Thoracic aorta (tissue), 2 donors: ENCODE measurements at regions not wholly inside any gene's neighbourhood (a gene's known extent, or its start where the extent isn't known, plus 50 kb on each side); places are given as distances from the start of the nearest gene placed in this dataset.
"Not testable (repeated sequence)": the region's sequence is repeated elsewhere in the genome, so short reads cannot be mapped to it uniquely, and the experiment has no call there.

Experiments
- ATAC-seq: fragments of 150-250 bp; one replicate; pipeline ENCODE4 v1.8.0; 2017; ENCODE audit warnings: low read depth; ENCODE audit not compliant: insufficient number of reproducible peaks, low FRiP score
- DNase-seq: peaks from one replicate; pipeline ENCODE4 v3.0.0-alpha.2; 2020; ENCODE audit warnings: low spot score
- H3K27ac ChIP-seq, 2 donors: fragments of 200-600 bp; sonication (generic); 1 replicate in 1 of 2; 2 replicates in 1 of 2; pipeline ENCODE4 v1.5.1; 2016; ENCODE audit warnings: mild to moderate bottlenecking in 2 of 2, moderate library complexity in 2 of 2
- H3K27me3 ChIP-seq: fragments of 200-600 bp; sonication (generic); replicated peaks from 2 replicates; pipeline ENCODE4 v1.6.0; 2016; ENCODE audit warnings: mild to moderate bottlenecking; ENCODE audit not compliant: insufficient read depth
- H3K36me3 ChIP-seq: fragments of 200-600 bp; sonication (generic); one replicate; pipeline ENCODE4 v1.5.1; 2016
- H3K4me1 ChIP-seq, 2 donors: fragments of 200-600 bp; sonication (generic); 1 replicate in 1 of 2; 2 replicates in 1 of 2; pipeline versions ENCODE4 v1.5.1 to v1.6.0; 2016; ENCODE audit warnings: low read depth in 2 of 2, mild to moderate bottlenecking in 1 of 2; ENCODE audit not compliant: control insufficient read depth in 1 of 2
- H3K4me3 ChIP-seq: fragments of 200-600 bp; sonication (generic); 2 replicates; pipeline ENCODE4 v1.5.1; 2016; ENCODE audit warnings: mild to moderate bottlenecking
- H3K9me3 ChIP-seq: fragments of 200-600 bp; sonication (generic); 2 replicates; pipeline ENCODE4 v1.5.1; 2016
- TF ChIP-seq, protein P1 (sequence below): fragments of 200-600 bp; sonication (generic); IDR thresholded peaks from one replicate; pipeline ENCODE4 v1.5.1; 2019; ENCODE audit warnings: antibody characterized with exemption

DNA sequence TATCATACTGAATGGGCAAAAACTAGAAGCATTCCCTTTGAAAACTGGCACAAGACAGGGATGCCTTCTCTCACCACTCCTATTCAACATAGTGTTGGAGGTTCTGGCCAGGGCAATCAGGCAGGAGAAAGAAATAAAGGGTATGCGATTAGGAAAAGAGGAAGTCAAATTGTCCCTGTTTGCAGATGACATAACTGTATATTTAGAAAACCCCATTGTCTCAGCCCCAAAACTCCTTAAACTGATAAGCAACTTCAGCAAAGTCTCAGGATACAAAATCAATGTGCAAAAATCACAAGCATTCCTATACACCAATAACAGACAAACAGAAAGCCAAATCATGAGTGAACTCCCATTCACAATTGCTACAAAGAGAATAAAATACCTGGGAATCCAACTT lies 52.5 kb upstream of the CCDC71L start:
- not testable (repeated sequence) for H3K27ac ChIP-seq, H3K36me3 ChIP-seq, ATAC-seq, DNase-seq, H3K27me3 ChIP-seq, H3K4me3 ChIP-seq, H3K9me3 ChIP-seq
- peaks cover 9 to 10% of the 10 kb centered on the region in 2 donors for H3K4me1 ChIP-seq

DNA sequence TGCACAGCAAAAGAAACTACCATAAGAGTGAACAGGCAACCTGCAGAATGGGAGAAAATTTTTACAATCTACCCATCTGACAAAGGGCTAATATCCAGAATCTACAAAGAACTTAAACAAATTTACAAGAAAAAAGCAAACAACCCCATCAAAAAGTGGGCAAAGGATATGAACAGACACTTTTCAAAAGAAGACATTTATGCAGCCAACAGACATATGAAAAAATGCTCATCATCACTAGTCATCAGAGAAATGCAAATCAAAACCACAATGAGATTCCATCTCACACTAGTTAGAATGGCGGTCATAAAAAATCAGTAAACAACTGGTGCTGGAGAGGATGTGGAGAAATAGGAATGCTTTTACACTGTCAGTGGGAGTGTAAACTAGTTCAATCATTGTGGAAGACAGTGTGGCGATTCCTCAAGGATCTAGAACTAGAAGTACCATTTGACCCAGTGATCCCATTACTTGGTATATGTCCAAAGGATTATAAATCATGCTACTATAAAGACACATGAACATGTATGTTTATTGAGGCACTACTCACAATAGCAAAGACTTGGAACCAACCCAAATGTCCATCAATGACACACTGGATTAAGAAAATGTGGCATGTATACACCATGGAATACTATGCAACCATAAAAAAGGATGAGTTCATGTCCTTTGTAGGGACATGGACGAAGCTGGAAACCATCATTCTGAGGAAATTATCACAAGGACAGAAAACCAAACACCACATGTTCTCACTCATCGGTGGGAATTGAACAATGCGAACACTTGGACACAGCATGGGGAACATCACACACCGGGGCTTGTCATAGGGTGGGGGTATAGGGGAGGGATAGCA lies 53.9 kb upstream of the CCDC71L start:
- not testable (repeated sequence) for ATAC-seq, H3K36me3 ChIP-seq, H3K27me3 ChIP-seq, H3K9me3 ChIP-seq, H3K4me3 ChIP-seq, H3K27ac ChIP-seq, DNase-seq
- peaks cover 12 to 18% of the 10 kb centered on the region in 2 donors for H3K4me1 ChIP-seq

DNA sequence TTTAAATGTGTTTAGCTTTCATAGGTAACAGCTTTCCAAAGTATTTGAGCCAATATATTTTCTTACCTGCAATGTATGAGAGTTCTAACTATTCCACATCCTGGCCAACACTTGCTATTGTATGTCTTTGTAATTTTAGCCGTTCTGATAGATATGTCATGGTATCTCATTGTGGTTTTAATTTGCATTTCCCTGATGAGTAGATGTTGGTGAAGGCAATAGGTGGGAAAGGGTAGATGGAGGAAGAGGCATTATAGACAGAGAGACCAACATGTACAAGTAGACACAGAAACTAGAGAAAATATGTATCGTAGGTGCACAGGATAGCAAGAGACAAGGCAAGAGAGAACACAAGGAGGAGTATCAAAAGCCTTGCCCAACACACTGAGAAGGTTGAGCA lies 54.8 kb upstream of the CCDC71L start:
- TF ChIP-seq, protein P1, sequence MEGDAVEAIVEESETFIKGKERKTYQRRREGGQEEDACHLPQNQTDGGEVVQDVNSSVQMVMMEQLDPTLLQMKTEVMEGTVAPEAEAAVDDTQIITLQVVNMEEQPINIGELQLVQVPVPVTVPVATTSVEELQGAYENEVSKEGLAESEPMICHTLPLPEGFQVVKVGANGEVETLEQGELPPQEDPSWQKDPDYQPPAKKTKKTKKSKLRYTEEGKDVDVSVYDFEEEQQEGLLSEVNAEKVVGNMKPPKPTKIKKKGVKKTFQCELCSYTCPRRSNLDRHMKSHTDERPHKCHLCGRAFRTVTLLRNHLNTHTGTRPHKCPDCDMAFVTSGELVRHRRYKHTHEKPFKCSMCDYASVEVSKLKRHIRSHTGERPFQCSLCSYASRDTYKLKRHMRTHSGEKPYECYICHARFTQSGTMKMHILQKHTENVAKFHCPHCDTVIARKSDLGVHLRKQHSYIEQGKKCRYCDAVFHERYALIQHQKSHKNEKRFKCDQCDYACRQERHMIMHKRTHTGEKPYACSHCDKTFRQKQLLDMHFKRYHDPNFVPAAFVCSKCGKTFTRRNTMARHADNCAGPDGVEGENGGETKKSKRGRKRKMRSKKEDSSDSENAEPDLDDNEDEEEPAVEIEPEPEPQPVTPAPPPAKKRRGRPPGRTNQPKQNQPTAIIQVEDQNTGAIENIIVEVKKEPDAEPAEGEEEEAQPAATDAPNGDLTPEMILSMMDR: no peak
- Histone ChIP-seq H3K27me3 (no peaks in the 10 kb centered on the region), H3K4me3 (no peak overlapping the region), H3K27ac (no peak overlapping the region), H3K36me3 (no peaks in the 10 kb centered on the region), H3K4me1 (peaks cover 12 to 18% of the 10 kb centered on the region in 2 donors), H3K9me3 (no peaks in the 10 kb centered on the region)
- DNase-seq: no peak
- ATAC-seq: no peak

DNA sequence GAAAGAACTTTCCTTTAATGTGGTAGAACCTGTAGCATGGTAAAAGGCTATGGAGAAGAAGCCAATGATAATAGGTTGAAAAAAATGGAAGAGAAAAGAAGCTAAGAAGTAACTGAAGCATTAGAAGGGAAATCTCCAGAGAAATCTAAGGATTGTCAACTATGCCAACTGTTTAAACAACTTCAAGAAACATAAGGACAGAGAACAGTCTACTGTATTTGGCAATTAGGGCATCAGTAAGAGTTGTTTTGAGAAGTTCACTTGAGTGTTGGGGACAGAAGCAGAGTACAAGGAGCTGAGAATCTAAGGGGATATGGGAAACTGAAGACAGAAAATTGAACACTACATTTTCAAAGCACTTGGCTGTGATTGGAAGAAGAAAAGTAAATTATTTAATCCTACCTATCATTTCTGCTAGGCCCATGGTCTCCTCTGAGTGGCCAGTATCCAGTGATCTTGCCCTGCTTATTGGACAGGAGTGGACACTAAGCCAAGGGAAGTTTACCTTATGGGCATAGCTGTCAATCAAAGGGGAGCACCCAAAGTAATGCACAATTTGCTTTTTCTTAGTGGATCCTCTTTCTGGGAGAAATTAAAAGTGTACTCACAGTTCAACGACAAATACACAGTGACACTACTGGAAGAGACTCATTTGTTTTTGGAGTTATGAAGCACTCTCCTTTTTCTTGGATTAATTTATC lies 56.4 kb upstream of the CCDC71L start:
- TF ChIP-seq, protein P1: no peak
- Histone ChIP-seq H3K9me3 (no peaks in the 10 kb centered on the region), H3K4me3 (no peak overlapping the region), H3K4me1 (peaks cover 12 to 18% of the 10 kb centered on the region in 2 donors), H3K27me3 (no peaks in the 10 kb centered on the region), H3K36me3 (no peaks in the 10 kb centered on the region), H3K27ac (peak overlapping the region in 1 of 2 donors; percentile 35)
- ATAC-seq: no peak
- DNase-seq: no peak

DNA sequence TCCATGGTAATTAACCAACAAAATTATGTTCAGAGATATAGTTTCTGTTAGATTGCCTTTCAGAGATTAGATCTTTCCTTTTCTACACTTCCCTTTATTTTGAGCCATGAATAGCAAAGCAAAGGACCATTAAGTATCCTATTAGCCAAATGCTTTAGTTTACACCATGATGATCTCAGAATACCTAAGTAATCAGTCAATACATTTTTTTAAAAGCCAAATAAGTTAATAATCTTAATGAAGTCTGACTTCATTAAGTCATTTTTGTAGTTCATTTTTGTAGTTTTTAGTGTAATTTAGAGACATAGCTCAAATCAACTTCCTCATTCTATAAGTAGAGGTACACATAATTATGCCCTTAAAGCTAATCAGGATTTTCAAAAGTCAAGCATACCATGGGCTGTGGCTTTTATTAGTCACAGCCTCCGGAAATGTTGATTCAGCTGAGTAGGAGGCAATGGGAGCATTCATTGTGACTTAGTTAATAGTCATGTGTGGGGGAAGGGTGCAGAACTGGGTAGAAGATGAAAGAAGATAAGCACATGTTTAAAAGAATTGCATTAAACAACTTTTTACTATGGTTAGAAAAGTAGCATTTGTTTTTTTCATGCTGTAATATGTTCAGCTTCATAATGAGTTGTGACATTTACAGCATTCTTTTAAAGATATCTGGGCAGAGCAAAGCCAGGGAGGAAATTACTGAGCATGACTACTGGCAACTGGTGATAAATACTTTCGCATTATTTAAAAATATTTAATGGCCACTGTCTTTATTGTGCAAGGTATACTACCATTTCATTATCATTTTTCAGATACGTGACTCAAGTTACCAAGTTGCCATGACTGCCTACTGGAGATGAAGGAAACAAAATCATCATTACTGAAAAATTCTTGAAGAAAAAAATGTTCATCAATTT lies 57.3 kb upstream of the CCDC71L start:
- peak; percentile 38 for DNase-seq
- peak; percentile 94 for ATAC-seq
- Histone ChIP-seq H3K9me3 (no peaks in the 10 kb centered on the region), H3K4me3 (no peak overlapping the region), H3K36me3 (no peaks in the 10 kb centered on the region), H3K27ac (peak overlapping the region in 1 of 2 donors; percentile 35), H3K27me3 (no peaks in the 10 kb centered on the region), H3K4me1 (peaks cover 12 to 18% of the 10 kb centered on the region in 2 donors)
- TF ChIP-seq, protein P1: no peak
